H1 (cell line): ENCODE measurements at regions not wholly inside any gene's neighbourhood (a gene's known extent, or its start where the extent isn't known, plus 50 kb on each side); places are given as distances from the start of the nearest gene placed in this dataset.

Source experiments
- CTCF ChIA-PET: fragments of 300-600 bp; sonication (Branson Sonifier 250); formaldehyde crosslinking; loops from one replicate; lab custom pipeline; 2021; ENCODE audit not compliant: partially characterized antibody; lab: Charles Lee
- POLR2A ChIA-PET: fragments of 300-600 bp; sonication (Branson Sonifier 250); formaldehyde crosslinking; loops from one replicate; lab custom pipeline; 2021; ENCODE audit warnings: inconsistent platforms; ENCODE audit not compliant: partially characterized antibody; lab: Charles Lee
- DNase-seq, 2 experiments: peaks; one replicate each; pipeline versions ENCODE4 v3.0.0 to v3.0.0-alpha.2; 2010 to 2022; ENCODE audit warnings: low spot score in 2 of 2, low read depth in 1 of 2, mixed read lengths in 1 of 2
- FAIRE-seq: peaks from 2 replicates; lab custom pipeline; 2011; peaks lifted over from hg19 to GRCh38; lab: Jason Lieb, UNC
- H2AFZ ChIP-seq: 2 replicates; pipeline ENCODE4 v1.8.1; 2012; ENCODE audit warnings: low read length, inconsistent platforms
- H2AK5ac ChIP-seq: 2 replicates; pipeline ENCODE4 v1.6.1; 2013; ENCODE audit warnings: low read depth, low read length
- H2BK120ac ChIP-seq: replicated peaks from 2 replicates; pipeline ENCODE3; 2013; ENCODE audit warnings: low read depth, low read length, inconsistent platforms
- H2BK12ac ChIP-seq: 2 replicates; pipeline ENCODE4 v1.6.1; 2013; ENCODE audit warnings: low read depth, low read length
- H2BK15ac ChIP-seq: 2 replicates; pipeline ENCODE4 v1.6.1; 2013; ENCODE audit warnings: low read length
- H2BK20ac ChIP-seq: 2 replicates; pipeline ENCODE4 v1.6.1; 2013; ENCODE audit warnings: low read length
- H2BK5ac ChIP-seq: 2 replicates; pipeline ENCODE4 v1.6.1; 2013; ENCODE audit warnings: low read depth, low read length
- H3K14ac ChIP-seq: 2 replicates; pipeline ENCODE4 v1.6.1; 2013; ENCODE audit warnings: inconsistent platforms; ENCODE audit not compliant: insufficient read length
- H3K18ac ChIP-seq: 2 replicates; pipeline ENCODE4 v1.6.1; 2013; ENCODE audit warnings: low read length; ENCODE audit errors: extremely low read depth
- H3K23ac ChIP-seq: 2 replicates; pipeline ENCODE4 v1.6.1; 2013; ENCODE audit warnings: inconsistent platforms; ENCODE audit not compliant: insufficient read length
- H3K23me2 ChIP-seq: 2 replicates; pipeline ENCODE4 v1.6.1; 2013; ENCODE audit warnings: low read depth, low read length
- H3K27ac ChIP-seq: 2 replicates; pipeline ENCODE4 v1.6.1; 2011; ENCODE audit warnings: low read depth, low read length, inconsistent platforms
- H3K27me3 ChIP-seq, 4 experiments: replicated peaks in 1 of 4; 1 replicate in 1 of 4; 2 replicates in 3 of 4; pipeline versions ENCODE4 v1.6.1 to v1.8.1; 2011 to 2013; ENCODE audit warnings: low read length in 3 of 4, mild to moderate bottlenecking in 3 of 4, inconsistent platforms in 2 of 4, mixed read lengths in 2 of 4, moderate library complexity in 1 of 4; ENCODE audit not compliant: control insufficient read depth in 3 of 4, insufficient read depth in 3 of 4; ENCODE audit errors: extremely low read depth in 1 of 4
- H3K36me3 ChIP-seq, 4 experiments: 2 replicates each; pipeline versions ENCODE4 v1.6.1 to v1.8.1; 2011 to 2013; ENCODE audit warnings: mild to moderate bottlenecking in 4 of 4, low read length in 3 of 4, moderate library complexity in 2 of 4, control low read depth in 1 of 4, inconsistent platforms in 1 of 4; ENCODE audit not compliant: insufficient read depth in 4 of 4, control insufficient read depth in 2 of 4
- H3K4ac ChIP-seq: replicated peaks from 2 replicates; pipeline ENCODE3; 2013; ENCODE audit warnings: low read length, low read depth, mixed read lengths, inconsistent platforms; ENCODE audit not compliant: insufficient read length
- H3K4me1 ChIP-seq, 4 experiments: replicated peaks in 1 of 4; 1 replicate in 1 of 4; 2 replicates in 3 of 4; pipeline versions ENCODE4 v1.6.1 to v1.8.1; 2011 to 2013; ENCODE audit warnings: low read length in 3 of 4, inconsistent platforms in 2 of 4, mixed read lengths in 1 of 4; ENCODE audit not compliant: insufficient read depth in 4 of 4, control insufficient read depth in 3 of 4
- H3K4me2 ChIP-seq, 2 experiments: 2 replicates each; pipeline versions ENCODE4 v1.6.1 to v1.8.1; 2011 to 2013; ENCODE audit warnings: low read depth in 2 of 2, low read length in 2 of 2, control low read depth in 1 of 2, inconsistent platforms in 1 of 2, mild to moderate bottlenecking in 1 of 2; ENCODE audit not compliant: insufficient read depth in 1 of 2
- H3K4me3 ChIP-seq, 4 experiments: fragments of 200-600, 300-600 bp in 1 of 4; sonication (generic), shearing (Covaris generic), sonication (Bioruptor Twin) in 1 of 4; 2 replicates each; pipeline versions ENCODE4 v1.5.1 to v1.8.1; 2011 to 2016; ENCODE audit warnings: low read length in 4 of 4, low read depth in 3 of 4, control low read depth in 2 of 4, inconsistent platforms in 2 of 4, mild to moderate bottlenecking in 2 of 4, mixed read lengths in 1 of 4, moderate library complexity in 1 of 4; ENCODE audit not compliant: insufficient read depth in 2 of 4; ENCODE audit errors: extremely low read depth in 1 of 4
- H3K56ac ChIP-seq: replicated peaks from 2 replicates; pipeline ENCODE3; 2013; ENCODE audit warnings: low read depth, mild to moderate bottlenecking, mixed read lengths, low read length, inconsistent platforms; ENCODE audit not compliant: insufficient read length
- H3K79me1 ChIP-seq: 2 replicates; pipeline ENCODE4 v1.6.1; 2013; ENCODE audit warnings: low read depth, low read length, control low read depth
- H3K79me2 ChIP-seq, 2 experiments: 2 replicates each; pipeline versions ENCODE4 v1.6.1 to v1.8.1; 2012 to 2013; ENCODE audit warnings: low read length in 2 of 2, mild to moderate bottlenecking in 2 of 2, inconsistent platforms in 1 of 2; ENCODE audit not compliant: insufficient read depth in 2 of 2, control insufficient read depth in 1 of 2
- H3K9ac ChIP-seq, 4 experiments: replicated peaks in 1 of 4; 1 replicate in 1 of 4; 2 replicates in 3 of 4; pipeline versions ENCODE4 v1.6.1 to v1.8.1; 2011 to 2013; ENCODE audit warnings: low read depth in 3 of 4, low read length in 3 of 4, control low read depth in 2 of 4, mild to moderate bottlenecking in 2 of 4, moderate library complexity in 2 of 4, inconsistent platforms in 1 of 4; ENCODE audit errors: extremely low read depth in 1 of 4
- H3K9me3 ChIP-seq, 2 experiments: 2 replicates each; pipeline versions ENCODE4 v1.6.1 to v1.8.1; 2012 to 2013; ENCODE audit warnings: mild to moderate bottlenecking in 2 of 2, moderate library complexity in 2 of 2, control low read depth in 1 of 2, inconsistent platforms in 1 of 2, low read depth in 1 of 2, low read length in 1 of 2, mixed read lengths in 1 of 2; ENCODE audit not compliant: insufficient read depth in 2 of 2
- H4K20me1 ChIP-seq, 2 experiments: replicated peaks in 1 of 2; 2 replicates each; pipeline versions ENCODE3 to v1.8.1; 2011 to 2013; ENCODE audit warnings: inconsistent platforms in 2 of 2, low read length in 2 of 2, mild to moderate bottlenecking in 1 of 2; ENCODE audit not compliant: insufficient read depth in 2 of 2, control insufficient read depth in 1 of 2
- H4K5ac ChIP-seq: 2 replicates; pipeline ENCODE4 v1.6.1; 2013; ENCODE audit warnings: low read length, low read depth, mixed read lengths, inconsistent platforms; ENCODE audit not compliant: insufficient read length
- H4K8ac ChIP-seq: 2 replicates; pipeline ENCODE4 v1.8.0; 2013; ENCODE audit warnings: mild to moderate bottlenecking, moderate library complexity, low read length, inconsistent platforms; ENCODE audit not compliant: insufficient read depth; ENCODE audit errors: extremely low read depth
- H4K91ac ChIP-seq: replicated peaks from 2 replicates; pipeline ENCODE3; 2013; ENCODE audit warnings: low read length, mixed read lengths, inconsistent platforms; ENCODE audit not compliant: insufficient read length
- KDM1A ChIP-seq: fragments of 200-600, 300-600 bp; sonication (generic); IDR thresholded peaks from 2 replicates; pipeline ENCODE4 v1.7.1; 2016; ENCODE audit warnings: mild to moderate bottlenecking, low read length, borderline replicate concordance
- WGBS, 2 experiments: shearing (Covaris generic) in 1 of 2; methylation state at CpG; one replicate each; pipeline versions ENCODE4 v1.1.6 to v1.1.7; 2013 to 2015; ENCODE audit warnings: low lambda C conversion rate in 2 of 2, mixed read lengths in 2 of 2, inconsistent platforms in 1 of 2, low coverage in 1 of 2, missing lambda C conversion rate in 1 of 2; ENCODE audit not compliant: insufficient replicate concordance in 2 of 2, insufficient coverage in 1 of 2, insufficient read length in 1 of 2; ENCODE audit errors: extremely low coverage in 1 of 2, missing lambda C conversion rate in 1 of 2; 5-methylcytosine and 5-hydroxymethylcytosine counted together

DNA sequence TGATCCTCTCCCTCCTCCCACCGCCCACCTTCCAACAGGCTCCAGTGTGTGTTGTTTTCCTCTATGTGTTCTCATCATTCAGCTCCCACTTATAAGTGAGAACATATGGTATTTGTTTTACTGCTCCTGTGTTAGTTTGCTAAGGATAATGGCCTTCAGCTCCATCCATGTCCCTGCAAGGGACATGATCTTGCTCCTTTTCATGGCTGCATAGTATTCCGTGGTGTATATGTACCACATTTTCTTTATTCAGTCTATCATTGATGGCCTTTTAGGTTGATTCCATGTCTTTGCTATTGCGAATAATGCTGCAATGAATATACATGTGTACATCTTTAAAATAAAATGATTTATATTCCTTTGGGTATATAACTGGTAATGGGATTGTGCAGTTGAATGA is 80.2 kb upstream of the C5orf63 start:
- Histone ChIP-seq H3K79me2 (no peaks in the 10 kb centered on the region), H2BK12ac (no peak overlapping the region), H3K23me2 (no peaks in the 10 kb centered on the region; the same call in 1 of the 2 replicates), H2AK5ac (no peak overlapping the region), H2BK5ac (no peak overlapping the region), H3K79me1 (no peaks in the 10 kb centered on the region), H3K36me3 (no peaks in the 10 kb centered on the region), H2AFZ (no peak overlapping the region), H3K4ac (no peak overlapping the region), H3K18ac (no peak overlapping the region), H3K4me2 (no peak overlapping the region), H4K91ac (no peak overlapping the region), H3K56ac (no peak overlapping the region), H3K23ac (no peak overlapping the region), H2BK15ac (no peak overlapping the region), H3K9ac (no peak overlapping the region), H3K14ac (no peak overlapping the region), H3K9me3 (no peaks in the 10 kb centered on the region), H3K27me3 (no peaks in the 10 kb centered on the region), H3K27ac (no peak overlapping the region), H2BK120ac (no peak overlapping the region), H3K4me1 (no peaks in the 10 kb centered on the region), H2BK20ac (no peak overlapping the region), H4K5ac (no peak overlapping the region), H4K20me1 (no peaks in the 10 kb centered on the region), H3K4me3 (no peak overlapping the region), H4K8ac (no peak overlapping the region)
- FAIRE-seq (no peak), DNase-seq (no peak)
- CTCF ChIA-PET, result no interaction called here
- 89% methylated on average over 3 of the region's 3 CpGs; no CpG with 5 or more reads in 1 of the 2 experiments for WGBS, 2 experiments
- POLR2A ChIA-PET, result no interaction called here
- peak; percentile 15; the same call in 1 of the 2 replicates for TF ChIP-seq KDM1A
